ENCODE measurements at regions not wholly inside any gene's neighbourhood (a gene's known extent, or its start where the extent isn't known, plus 50 kb on each side); places are given as distances from the start of the nearest gene placed in this dataset.

DNA sequence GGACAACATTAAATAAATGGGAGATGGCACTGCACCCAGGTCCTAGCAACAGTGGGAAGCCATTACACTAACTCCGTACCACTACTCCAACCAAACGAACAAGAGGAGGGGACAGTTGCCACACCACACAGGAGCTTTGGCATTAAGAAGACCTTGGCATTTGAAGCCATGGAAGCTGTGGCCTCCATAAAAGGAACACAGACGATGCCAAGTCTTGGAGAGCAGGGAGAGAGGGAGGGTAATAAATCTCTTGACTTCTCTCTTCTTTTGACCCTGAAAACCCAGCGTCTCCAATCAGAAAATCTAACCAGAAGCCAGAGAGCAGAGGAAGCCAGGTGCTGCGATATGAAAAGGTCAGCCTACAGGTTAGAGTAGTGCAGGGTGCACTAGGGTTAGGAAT is 338.8 kb upstream of the TMEM132C start:
- TF ChIP-seq MAFK (IDR thresholded peaks at IDR 0.05; ENCODE audit: low read depth, low read length) (no peak), EZH2 (IDR thresholded peaks at IDR 0.05; ENCODE audit: low read depth, low read length, severe bottlenecking) (no peak), CEBPB (IDR thresholded peaks at IDR 0.05; ENCODE audit: low read depth, low read length) (no peak), BACH1 (IDR thresholded peaks at IDR 0.05; ENCODE audit: low read length) (no peak), ZNF274 (IDR thresholded peaks at IDR 0.05; ENCODE audit: borderline replicate concordance, extremely low read depth, low read length) (no peak), CBX5 (IDR thresholded peaks at IDR 0.05; ENCODE audit: low read depth, low read length) (no peak), POLR2A (IDR thresholded peaks at IDR 0.05; ENCODE audit: control extremely low read depth in 1 of 2, low read depth in 2 of 2, low read length in 2 of 2) (no peak), KDM5A (IDR thresholded peaks at IDR 0.05; ENCODE audit: low read length) (no peak)
- TF ChIP-seq, protein P1, sequence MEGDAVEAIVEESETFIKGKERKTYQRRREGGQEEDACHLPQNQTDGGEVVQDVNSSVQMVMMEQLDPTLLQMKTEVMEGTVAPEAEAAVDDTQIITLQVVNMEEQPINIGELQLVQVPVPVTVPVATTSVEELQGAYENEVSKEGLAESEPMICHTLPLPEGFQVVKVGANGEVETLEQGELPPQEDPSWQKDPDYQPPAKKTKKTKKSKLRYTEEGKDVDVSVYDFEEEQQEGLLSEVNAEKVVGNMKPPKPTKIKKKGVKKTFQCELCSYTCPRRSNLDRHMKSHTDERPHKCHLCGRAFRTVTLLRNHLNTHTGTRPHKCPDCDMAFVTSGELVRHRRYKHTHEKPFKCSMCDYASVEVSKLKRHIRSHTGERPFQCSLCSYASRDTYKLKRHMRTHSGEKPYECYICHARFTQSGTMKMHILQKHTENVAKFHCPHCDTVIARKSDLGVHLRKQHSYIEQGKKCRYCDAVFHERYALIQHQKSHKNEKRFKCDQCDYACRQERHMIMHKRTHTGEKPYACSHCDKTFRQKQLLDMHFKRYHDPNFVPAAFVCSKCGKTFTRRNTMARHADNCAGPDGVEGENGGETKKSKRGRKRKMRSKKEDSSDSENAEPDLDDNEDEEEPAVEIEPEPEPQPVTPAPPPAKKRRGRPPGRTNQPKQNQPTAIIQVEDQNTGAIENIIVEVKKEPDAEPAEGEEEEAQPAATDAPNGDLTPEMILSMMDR (IDR thresholded peaks at IDR 0.05; ENCODE audit: control extremely low read depth in 1 of 3, insufficient read depth in 1 of 3, low read depth in 1 of 3, low read length in 3 of 3): no peak
